ENCODE measurements at regions not wholly inside any gene's neighbourhood (a gene's known extent, or its start where the extent isn't known, plus 50 kb on each side); places are given as distances from the start of the nearest gene placed in this dataset.

DNA sequence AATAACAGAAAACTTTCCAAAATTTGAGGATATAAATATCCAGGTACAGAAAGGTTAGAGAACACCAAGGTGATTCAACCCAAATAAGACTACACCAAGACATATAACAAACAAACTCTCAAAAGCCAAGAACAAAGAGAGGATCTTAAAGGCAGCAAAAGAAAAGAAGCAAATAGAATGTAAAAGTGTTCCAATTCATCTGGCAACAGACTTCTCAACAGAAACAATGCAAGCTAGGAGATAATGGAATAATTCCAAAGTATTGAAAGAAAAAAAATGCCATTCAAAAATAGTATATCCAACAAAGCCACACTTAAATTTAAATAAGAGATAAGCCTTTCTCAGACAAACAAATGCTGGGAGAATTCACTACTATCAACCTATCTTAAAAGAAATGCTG is 153.0 kb upstream of the FAT3 start:
- TF ChIP-seq CTCF (IDR thresholded peaks at IDR 0.05 in 4 of 5, conservative IDR thresholded peaks at IDR 0.05 in 1 of 5) (no peak), POLR2A (IDR thresholded peaks at IDR 0.05) (no peak)
- no peaks in the 10 kb centered on the region for H3K4me1 ChIP-seq
- H3K27ac ChIP-seq, result no peak overlapping the region
- ATAC-seq (no peak), DNase-seq (no peak)
- H3K36me3 ChIP-seq, result no peaks in the 10 kb centered on the region
- in situ Hi-C loops (cut with MboI; ENCODE audit: low sequenced_read_pairs in 4 of 4), result no loop called here
- intact Hi-C loops (cut with DNase I; ENCODE audit: low total_unique reads), result no loop called here
- H3K4me3 ChIP-seq, result no peak overlapping the region
- no peaks in the 10 kb centered on the region for H3K27me3 ChIP-seq
- H3K9me3 ChIP-seq, result no peaks in the 10 kb centered on the region

DNA sequence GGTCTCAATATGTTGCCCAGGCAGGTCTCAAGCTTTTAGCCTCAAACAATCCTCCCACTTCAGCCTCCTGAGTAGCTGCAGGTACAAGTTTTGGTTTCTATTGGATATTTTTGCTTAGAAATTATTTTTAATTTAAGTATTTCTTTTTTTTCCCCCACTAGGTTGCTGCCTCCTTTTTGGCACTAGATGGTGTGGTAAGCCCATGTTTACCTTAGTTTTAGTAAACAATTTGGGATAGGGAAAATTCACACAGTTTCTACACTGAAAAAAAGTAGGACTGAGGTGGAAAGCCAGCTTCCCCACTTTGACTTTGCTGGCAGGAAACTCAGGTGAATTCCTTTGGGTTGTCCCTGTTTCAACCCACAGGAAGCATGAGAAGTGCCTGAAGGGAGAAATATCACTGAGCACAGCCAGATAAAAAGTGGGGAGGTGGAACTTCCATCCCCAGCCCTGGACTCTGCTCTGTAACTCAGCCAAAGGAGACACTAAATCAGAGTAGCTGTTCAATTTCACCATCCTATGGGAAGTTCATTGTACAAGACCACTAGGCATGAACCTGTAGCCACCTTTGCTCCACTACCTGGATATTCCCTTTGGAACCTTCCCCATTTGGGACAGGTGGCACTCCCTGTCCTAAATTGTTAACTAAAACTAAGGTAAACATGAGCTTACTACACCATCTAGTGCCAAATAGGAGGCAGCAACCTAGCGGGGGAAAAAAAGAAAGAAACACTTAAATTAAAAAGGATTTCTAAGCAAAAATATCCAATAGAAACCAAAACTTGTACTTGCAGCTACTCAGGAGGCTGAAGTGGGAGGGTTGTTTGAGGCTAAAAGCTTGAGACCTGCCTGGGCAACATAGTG is 154.4 kb upstream of the FAT3 start:
- ATAC-seq (no peak), DNase-seq (no peak)
- no peaks in the 10 kb centered on the region for H3K36me3 ChIP-seq
- H3K4me1 ChIP-seq, result no peaks in the 10 kb centered on the region
- no peaks in the 10 kb centered on the region for H3K9me3 ChIP-seq
- H3K27me3 ChIP-seq, result no peaks in the 10 kb centered on the region
- intact Hi-C loops (cut with DNase I; ENCODE audit: low total_unique reads) (no loop called here), in situ Hi-C loops (cut with MboI; ENCODE audit: low sequenced_read_pairs in 4 of 4) (no loop called here)
- H3K4me3 ChIP-seq, result no peak overlapping the region
- H3K27ac ChIP-seq, result no peak overlapping the region
- TF ChIP-seq POLR2A (IDR thresholded peaks at IDR 0.05), result no peak
- TF ChIP-seq CTCF (IDR thresholded peaks at IDR 0.05 in 4 of 5, conservative IDR thresholded peaks at IDR 0.05 in 1 of 5), result no peak

DNA sequence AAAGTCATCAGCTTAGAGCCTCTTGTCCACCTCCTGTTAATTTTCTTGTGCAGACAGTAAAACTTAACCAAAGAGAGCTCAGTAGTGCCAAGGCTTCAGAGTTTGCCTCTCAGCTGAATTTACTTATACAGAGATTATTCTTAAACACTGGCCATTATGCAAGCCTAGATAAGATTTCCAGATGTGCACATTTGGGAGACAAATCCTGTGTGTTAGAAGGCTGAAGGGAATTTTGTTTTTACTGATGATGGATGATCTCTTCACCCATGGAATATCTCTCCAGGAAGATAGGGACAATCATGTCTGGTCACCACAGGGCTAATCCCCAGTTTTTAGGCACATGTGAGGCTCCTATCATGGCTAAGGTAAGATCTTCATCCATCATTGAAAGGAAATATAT is 157.6 kb upstream of the FAT3 start:
- H3K9me3 ChIP-seq, result no peaks in the 10 kb centered on the region
- H3K36me3 ChIP-seq, result no peaks in the 10 kb centered on the region
- DNase-seq, result no peak
- in situ Hi-C loops (cut with MboI; ENCODE audit: low sequenced_read_pairs in 4 of 4) (no loop called here), intact Hi-C loops (cut with DNase I; ENCODE audit: low total_unique reads) (no loop called here)
- no peak for ATAC-seq
- H3K4me1 ChIP-seq, result no peaks in the 10 kb centered on the region
- no peak overlapping the region for H3K27ac ChIP-seq
- no peak overlapping the region for H3K4me3 ChIP-seq
- TF ChIP-seq CTCF (IDR thresholded peaks at IDR 0.05 in 4 of 5, conservative IDR thresholded peaks at IDR 0.05 in 1 of 5), result no peak
- no peaks in the 10 kb centered on the region for H3K27me3 ChIP-seq

DNA sequence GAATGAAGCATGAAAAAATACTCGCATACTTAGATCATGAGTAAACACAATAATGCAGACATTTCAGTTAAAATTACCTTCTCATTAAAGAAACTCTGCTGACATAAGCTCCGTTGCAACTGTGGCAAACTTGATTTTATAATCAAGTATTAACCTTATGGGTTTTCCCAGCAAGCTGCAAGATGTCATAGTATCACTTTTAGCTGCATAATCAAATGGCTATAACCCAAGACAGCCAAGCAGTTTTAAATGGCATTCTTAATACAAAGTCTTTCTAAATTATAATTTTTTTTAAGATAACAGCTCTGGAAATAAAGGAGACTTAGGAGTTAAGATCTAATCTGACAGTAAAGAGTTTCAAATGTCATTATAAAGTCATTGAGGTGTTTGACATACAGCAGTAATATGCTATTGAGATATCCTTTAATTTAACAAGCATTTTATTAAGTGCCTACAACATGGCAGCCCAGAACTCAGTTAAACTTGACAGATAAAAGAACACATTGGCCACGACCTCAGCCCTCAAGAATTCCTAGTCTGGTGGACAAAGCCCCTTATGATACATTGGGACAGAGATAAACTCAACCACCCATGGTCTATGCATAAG is 163.1 kb upstream of the FAT3 start:
- H3K27me3 ChIP-seq, result no peaks in the 10 kb centered on the region
- no peak for TF ChIP-seq POLR2A (IDR thresholded peaks at IDR 0.05)
- no peak for TF ChIP-seq CTCF (IDR thresholded peaks at IDR 0.05 in 4 of 5, conservative IDR thresholded peaks at IDR 0.05 in 1 of 5)
- ATAC-seq (no peak), DNase-seq (no peak)
- H3K4me1 ChIP-seq, result no peaks in the 10 kb centered on the region
- no peaks in the 10 kb centered on the region for H3K9me3 ChIP-seq
- intact Hi-C loops (cut with DNase I; ENCODE audit: low total_unique reads) (no loop called here), in situ Hi-C loops (cut with MboI; ENCODE audit: low sequenced_read_pairs in 4 of 4) (no loop called here)
- H3K27ac ChIP-seq, result no peak overlapping the region
- H3K36me3 ChIP-seq, result no peaks in the 10 kb centered on the region
- H3K4me3 ChIP-seq, result no peak overlapping the region
